ENCODE measurements at regions not wholly inside any gene's neighbourhood (a gene's known extent, or its start where the extent isn't known, plus 50 kb on each side); places are given as distances from the start of the nearest gene placed in this dataset.
"Not testable (repeated sequence)": the region's sequence is repeated elsewhere in the genome, so short reads cannot be mapped to it uniquely, and the experiment has no call there.

- no peaks in the 10 kb centered on the region for H3F3A ChIP-seq (ENCODE audit: low read length, unreplicated experiment)
- H3K9me3 ChIP-seq (ENCODE audit: low read length) = no peaks in the 10 kb centered on the region
- ATAC-seq = no peak
- no peak overlapping the region for H3K4me3 ChIP-seq (ENCODE audit: low read length)
- H3K27ac ChIP-seq (ENCODE audit: low read length) = no peak overlapping the region
- H2AFZ ChIP-seq (ENCODE audit: low read length) = no peak overlapping the region
- CTCF ChIA-PET = no interaction called here
- no peaks in the 10 kb centered on the region for H4K20me1 ChIP-seq (ENCODE audit: low read length)
- H3K27me3 ChIP-seq (ENCODE audit: low read length) = no peaks in the 10 kb centered on the region
- H3K4me1 ChIP-seq (ENCODE audit: insufficient read depth, low read length) = peaks cover 5% of the 10 kb centered on the region; the same call in 1 of the 2 replicates
- no peaks in the 10 kb centered on the region for H3K36me3 ChIP-seq (ENCODE audit: low read depth, low read length)
- POLR2A ChIA-PET (ENCODE audit: unreplicated experiment) = no interaction called here
- H3K79me2 ChIP-seq (ENCODE audit: low read length) = no peaks in the 10 kb centered on the region
- H3K9me2 ChIP-seq (replicated peaks; ENCODE audit: low read length) = 0 out of 2 replicates have a peak, but pooled peaks cover 4% of the 10 kb centered on the region
- H3K4me2 ChIP-seq (ENCODE audit: low read length) = no peak overlapping the region
- no peak overlapping the region for H3K9ac ChIP-seq (ENCODE audit: low read length)
- intact Hi-C loops (cut with micrococcal nuclease) = no loop called here
- no TSS peak for BruUV-seq (replicated peaks)
- DNase-seq = no peak
- TF ChIP-seq EZH2 (IDR thresholded peaks at IDR 0.05; ENCODE audit: low read length, unreplicated experiment) (no peak), EZH2phosphoT487 (IDR thresholded peaks at IDR 0.05; ENCODE audit: borderline replicate concordance, low read length) (no peak), CTCF (conservative IDR thresholded peaks at IDR 0.05; ENCODE audit: low read depth, low read length) (no peak)
Measured at GRCh38 chr5:6286404-6286803, 91.9 kb downstream of the MED10 start.

- H3K36me3 ChIP-seq (ENCODE audit: low read depth, low read length); POLR2A ChIA-PET (ENCODE audit: unreplicated experiment); H4K20me1 ChIP-seq (ENCODE audit: low read length); H3K79me2 ChIP-seq (ENCODE audit: low read length); H3K27ac ChIP-seq (ENCODE audit: low read length); BruUV-seq (replicated peaks); H3K27me3 ChIP-seq (ENCODE audit: low read length); H3K9me3 ChIP-seq (ENCODE audit: low read length); H3K4me3 ChIP-seq (ENCODE audit: low read length); H3K4me2 ChIP-seq (ENCODE audit: low read length); DNase-seq; H3K9ac ChIP-seq (ENCODE audit: low read length); H3F3A ChIP-seq (ENCODE audit: low read length, unreplicated experiment); CTCF ChIA-PET; intact Hi-C loops (cut with micrococcal nuclease); H3K9me2 ChIP-seq (replicated peaks; ENCODE audit: low read length); H2AFZ ChIP-seq (ENCODE audit: low read length); ATAC-seq: not testable (repeated sequence)
- H3K4me1 ChIP-seq (ENCODE audit: insufficient read depth, low read length) = peaks cover 18% of the 10 kb centered on the region
Measured at GRCh38 chr5:6284491-6284890, 93.9 kb downstream of the MED10 start.

- POLR2A ChIA-PET (ENCODE audit: unreplicated experiment) = interaction anchor here (0.7 kb wide), 1 partner anchor 171 kb away, joined by 3 read pairs; no protein-coding TSS in a partner anchor
- no peak overlapping the region for H3K4me2 ChIP-seq (ENCODE audit: low read length)
- no peaks in the 10 kb centered on the region for H3K36me3 ChIP-seq (ENCODE audit: low read depth, low read length)
- ATAC-seq (no peak), DNase-seq (no peak)
- CTCF ChIA-PET = no interaction called here
- H3K79me2 ChIP-seq (ENCODE audit: low read length) = no peaks in the 10 kb centered on the region
- no peak overlapping the region for H3K27ac ChIP-seq (ENCODE audit: low read length)
- peaks cover 18% of the 10 kb centered on the region for H3K4me1 ChIP-seq (ENCODE audit: insufficient read depth, low read length)
- no peaks in the 10 kb centered on the region for H3F3A ChIP-seq (ENCODE audit: low read length, unreplicated experiment)
- H3K9ac ChIP-seq (ENCODE audit: low read length) = no peak overlapping the region
- no peak overlapping the region for H2AFZ ChIP-seq (ENCODE audit: low read length)
- H4K20me1 ChIP-seq (ENCODE audit: low read length) = no peaks in the 10 kb centered on the region
- intact Hi-C loops (cut with micrococcal nuclease) = no loop called here
- H3K27me3 ChIP-seq (ENCODE audit: low read length) = no peaks in the 10 kb centered on the region
- no peak for TF ChIP-seq EZH2 (IDR thresholded peaks at IDR 0.05; ENCODE audit: low read length, unreplicated experiment)
- no peak for TF ChIP-seq EZH2phosphoT487 (IDR thresholded peaks at IDR 0.05; ENCODE audit: borderline replicate concordance, low read length)
- no peak for TF ChIP-seq CTCF (conservative IDR thresholded peaks at IDR 0.05; ENCODE audit: low read depth, low read length)
- no peaks in the 10 kb centered on the region for H3K9me3 ChIP-seq (ENCODE audit: low read length)
- no peak overlapping the region for H3K4me3 ChIP-seq (ENCODE audit: low read length)
- 0 out of 2 replicates have a peak, but pooled peaks cover 4% of the 10 kb centered on the region for H3K9me2 ChIP-seq (replicated peaks; ENCODE audit: low read length)
- no TSS peak for BruUV-seq (replicated peaks)
Measured at GRCh38 chr5:6282352-6282751, 96.0 kb downstream of the MED10 start.

Data from PC-3 (cell line).